B cell (primary cell): ENCODE measurements at regions not wholly inside any gene's neighbourhood (a gene's known extent, or its start where the extent isn't known, plus 50 kb on each side); places are given as distances from the start of the nearest gene placed in this dataset.

ENCODE experiments used
- EZH2 ChIP-seq: IDR thresholded peaks from 2 replicates; pipeline ENCODE4 v1.6.1; 2012; ENCODE audit warnings: borderline replicate concordance, low read depth, mild to moderate bottlenecking, moderate library complexity, low read length; ENCODE audit not compliant: insufficient read depth, poor library complexity, severe bottlenecking
- TF ChIP-seq, protein P1 (sequence below): fragments of 200-600 bp; IDR thresholded peaks from one replicate; pipeline ENCODE4 v1.8.0; 2022; ENCODE audit warnings: antibody characterized with exemption, mild to moderate bottlenecking

DNA sequence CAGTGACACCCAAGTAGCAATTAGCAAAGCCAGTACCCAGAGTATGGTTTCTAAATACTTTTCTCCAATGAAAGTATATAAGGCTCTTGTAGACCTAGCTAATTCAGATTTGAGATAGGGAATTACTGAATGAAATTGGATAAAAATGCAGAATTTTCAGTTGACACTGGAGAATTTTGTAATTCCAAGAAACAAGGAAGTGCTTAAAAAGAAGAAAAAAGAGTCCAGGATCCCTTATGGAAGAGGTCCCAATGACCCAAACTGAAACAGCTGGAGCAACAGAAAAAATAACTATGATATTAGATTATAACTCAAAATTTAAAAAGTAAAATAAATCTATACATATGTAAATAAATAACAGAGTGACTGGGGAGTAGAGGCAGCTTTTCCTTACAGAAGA is 335.2 kb downstream of the C3orf38 start:
- TF ChIP-seq EZH2 = no peak
- TF ChIP-seq, protein P1, sequence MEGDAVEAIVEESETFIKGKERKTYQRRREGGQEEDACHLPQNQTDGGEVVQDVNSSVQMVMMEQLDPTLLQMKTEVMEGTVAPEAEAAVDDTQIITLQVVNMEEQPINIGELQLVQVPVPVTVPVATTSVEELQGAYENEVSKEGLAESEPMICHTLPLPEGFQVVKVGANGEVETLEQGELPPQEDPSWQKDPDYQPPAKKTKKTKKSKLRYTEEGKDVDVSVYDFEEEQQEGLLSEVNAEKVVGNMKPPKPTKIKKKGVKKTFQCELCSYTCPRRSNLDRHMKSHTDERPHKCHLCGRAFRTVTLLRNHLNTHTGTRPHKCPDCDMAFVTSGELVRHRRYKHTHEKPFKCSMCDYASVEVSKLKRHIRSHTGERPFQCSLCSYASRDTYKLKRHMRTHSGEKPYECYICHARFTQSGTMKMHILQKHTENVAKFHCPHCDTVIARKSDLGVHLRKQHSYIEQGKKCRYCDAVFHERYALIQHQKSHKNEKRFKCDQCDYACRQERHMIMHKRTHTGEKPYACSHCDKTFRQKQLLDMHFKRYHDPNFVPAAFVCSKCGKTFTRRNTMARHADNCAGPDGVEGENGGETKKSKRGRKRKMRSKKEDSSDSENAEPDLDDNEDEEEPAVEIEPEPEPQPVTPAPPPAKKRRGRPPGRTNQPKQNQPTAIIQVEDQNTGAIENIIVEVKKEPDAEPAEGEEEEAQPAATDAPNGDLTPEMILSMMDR = no peak
